ENCODE measurements at regions not wholly inside any gene's neighbourhood (a gene's known extent, or its start where the extent isn't known, plus 50 kb on each side); places are given as distances from the start of the nearest gene placed in this dataset.

GRCh38 chr4:77395481-77395880, 210.1 kb upstream of the CXCL13 start:
- TF ChIP-seq TCF12 (IDR thresholded peaks at IDR 0.05; ENCODE audit: low read depth) (no peak), CEBPB (IDR thresholded peaks at IDR 0.05) (no peak), REST (IDR thresholded peaks at IDR 0.05; ENCODE audit: low read depth) (no peak), TEAD4 (IDR thresholded peaks at IDR 0.05) (no peak), RAD21 (IDR thresholded peaks at IDR 0.05; ENCODE audit: low read depth) (no peak), EP300 (IDR thresholded peaks at IDR 0.05; ENCODE audit: borderline replicate concordance) (no peak), TAF1 (IDR thresholded peaks at IDR 0.05; ENCODE audit: low read depth) (no peak), YY1 (IDR thresholded peaks at IDR 0.05; ENCODE audit: low read depth) (no peak), NFIC (IDR thresholded peaks at IDR 0.05) (no peak), CREB1 (IDR thresholded peaks at IDR 0.05; ENCODE audit: low read depth) (no peak), FOXM1 (IDR thresholded peaks at IDR 0.05; ENCODE audit: borderline replicate concordance, low read depth) (no peak)
- TF ChIP-seq, protein P1, sequence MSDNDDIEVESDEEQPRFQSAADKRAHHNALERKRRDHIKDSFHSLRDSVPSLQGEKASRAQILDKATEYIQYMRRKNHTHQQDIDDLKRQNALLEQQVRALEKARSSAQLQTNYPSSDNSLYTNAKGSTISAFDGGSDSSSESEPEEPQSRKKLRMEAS (IDR thresholded peaks at IDR 0.05): no peak
- TF ChIP-seq, protein P2, sequence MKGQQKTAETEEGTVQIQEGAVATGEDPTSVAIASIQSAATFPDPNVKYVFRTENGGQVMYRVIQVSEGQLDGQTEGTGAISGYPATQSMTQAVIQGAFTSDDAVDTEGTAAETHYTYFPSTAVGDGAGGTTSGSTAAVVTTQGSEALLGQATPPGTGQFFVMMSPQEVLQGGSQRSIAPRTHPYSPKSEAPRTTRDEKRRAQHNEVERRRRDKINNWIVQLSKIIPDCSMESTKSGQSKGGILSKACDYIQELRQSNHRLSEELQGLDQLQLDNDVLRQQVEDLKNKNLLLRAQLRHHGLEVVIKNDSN (IDR thresholded peaks at IDR 0.05): no peak
